Spleen (tissue), 11 donors: ENCODE measurements at regions not wholly inside any gene's neighbourhood (a gene's known extent, or its start where the extent isn't known, plus 50 kb on each side); places are given as distances from the start of the nearest gene placed in this dataset.

Experiments
- DNase-seq: peaks from one replicate; pipeline ENCODE4 v3.0.0-alpha.2; 2020
- H3K27ac ChIP-seq, 8 donors: fragments of 200-600 bp; sonication (generic) in 7 of 8; 1 replicate in 4 of 8; 2 replicates in 4 of 8; pipeline versions ENCODE4 v1.5.0 to v1.8.0; 2016 to 2021; ENCODE audit warnings: inconsistent platforms in 4 of 8, mild to moderate bottlenecking in 4 of 8, moderate library complexity in 1 of 8
- H3K27me3 ChIP-seq, 7 donors: fragments of 200-600 bp; sonication (generic) in 6 of 7; replicated peaks in 1 of 7; 1 replicate in 4 of 7; 2 replicates in 3 of 7; pipeline versions ENCODE4 v1.5.0 to v1.8.0; 2016 to 2021; ENCODE audit warnings: inconsistent platforms in 3 of 7, mild to moderate bottlenecking in 1 of 7
- H3K36me3 ChIP-seq, 6 donors: fragments of 200-600 bp; sonication (generic) in 5 of 6; 1 replicate in 4 of 6; 2 replicates in 2 of 6; pipeline versions ENCODE4 v1.5.0 to v1.8.0; 2016 to 2021; ENCODE audit warnings: inconsistent platforms in 2 of 6
- H3K4me1 ChIP-seq, 6 donors: fragments of 200-600 bp; sonication (generic) in 5 of 6; 1 replicate in 3 of 6; 2 replicates in 3 of 6; pipeline versions ENCODE4 v1.5.0 to v1.8.0; 2016 to 2021; ENCODE audit warnings: inconsistent platforms in 3 of 6
- H3K4me3 ChIP-seq, 8 donors: fragments of 200-600 bp; sonication (generic) in 7 of 8; 1 replicate in 4 of 8; 2 replicates in 4 of 8; pipeline versions ENCODE4 v1.5.0 to v1.8.0; 2016 to 2021; ENCODE audit warnings: inconsistent platforms in 4 of 8, mild to moderate bottlenecking in 4 of 8, moderate library complexity in 2 of 8
- H3K9me3 ChIP-seq, 8 donors: fragments of 200-600 bp; sonication (generic) in 7 of 8; 1 replicate in 4 of 8; 2 replicates in 4 of 8; pipeline versions ENCODE4 v1.5.0 to v1.8.0; 2016 to 2021; ENCODE audit warnings: inconsistent platforms in 4 of 8
- CTCF ChIP-seq, 11 experiments: fragments of 200-600 bp in 7 of 11; fragments of 450-650 bp in 4 of 11; sonication (generic) in 4 of 11; IDR thresholded peaks in 8 of 11; conservative IDR thresholded peaks in 3 of 11; 1 replicate in 7 of 11; 2 replicates in 4 of 11; pipeline versions ENCODE4 v1.4.0 to v1.8.0; 2016 to 2021; ENCODE audit warnings: antibody characterized with exemption in 11 of 11, inconsistent platforms in 4 of 11, mild to moderate bottlenecking in 1 of 11
- POLR2A ChIP-seq, 3 donors: fragments of 450-650 bp; IDR thresholded peaks; one replicate each; pipeline ENCODE4 v1.5.1; 2017; ENCODE audit warnings: antibody characterized with exemption in 3 of 3, mild to moderate bottlenecking in 1 of 3
- POLR2AphosphoS5 ChIP-seq, 3 donors: sonication (generic); formaldehyde crosslinking; IDR thresholded peaks; one replicate each; pipeline ENCODE4 v1.5.1; 2017; ENCODE audit warnings: antibody characterized with exemption in 3 of 3
- WGBS, 5 donors: extraction: QIAGEN DNeasy Blood & Tissue Kit in 3 of 5; methylation state at CpG; one replicate each; pipeline versions ENCODE4 v1.1.5 to v1.1.7; 2013 to 2018; 5-methylcytosine and 5-hydroxymethylcytosine counted together
- intact Hi-C: fragments of 100-400 bp; cut with DNase I; formaldehyde crosslinking; loops from one replicate; pipeline ENCODE4 v1.15.0; 2023; ENCODE audit warnings: low total_unique reads
- donor health status: healthy with polysubstance abuse.
- donor health status: DM: no; HTN: no; CAD: no; lungs with moderate emphysema.
- donor health status: DM: no; HTN: no; CAD: no.
- donor health status: Bipolar disorder and iron deficiency.
- donor health status: healthy.
- donor health status: DM: no; HTN: no; CAD: no.
- donor health status: DM: yes; HTN: yes; CAD: no.

DNA sequence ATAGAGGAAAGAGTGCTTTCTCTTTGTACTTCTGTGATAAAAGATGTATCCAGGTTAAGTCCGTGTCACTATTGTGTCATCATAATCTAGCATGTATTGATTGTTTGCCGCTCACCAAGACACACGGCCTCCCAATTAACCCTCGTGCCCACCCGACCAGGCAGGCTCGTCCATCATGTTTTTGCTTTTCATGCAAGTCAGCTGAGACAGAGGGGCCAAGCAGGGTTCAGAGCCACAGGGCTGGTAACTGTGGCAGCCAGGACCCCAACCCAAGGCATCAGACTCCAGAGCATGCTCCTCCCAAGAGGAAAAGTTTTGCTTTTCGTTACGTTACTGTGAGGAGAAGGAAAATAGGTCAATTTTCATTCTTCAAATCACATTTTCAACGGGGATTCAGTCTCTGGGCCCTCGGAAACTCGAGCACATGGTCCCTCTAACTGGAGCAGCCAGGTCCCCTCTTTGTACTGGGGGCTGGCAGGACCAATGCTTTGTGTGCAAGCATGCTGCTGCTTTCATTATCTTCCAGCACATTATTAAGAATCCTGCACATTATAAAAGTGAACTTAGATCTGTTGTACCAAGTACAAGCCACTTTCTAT lies 161.1 kb upstream of the TOPAZ1 start:
- Histone ChIP-seq H3K4me3 (no peak overlapping the region), H3K36me3 (no peaks in the 10 kb centered on the region), H3K4me1 (no peaks in the 10 kb centered on the region), H3K27me3 (no peaks in the 10 kb centered on the region), H3K9me3 (no peaks in the 10 kb centered on the region), H3K27ac (no peak overlapping the region)
- DNase-seq: no peak
- WGBS, 5 donors: 65 to 81% (median 76%) methylated on average over 11 of the region's 11 CpGs
- no peak for TF ChIP-seq POLR2AphosphoS5 (IDR thresholded peaks at IDR 0.05)
- no peak for TF ChIP-seq CTCF (IDR thresholded peaks at IDR 0.05 in 8 of 11, conservative IDR thresholded peaks at IDR 0.05 in 3 of 11)
- TF ChIP-seq POLR2A (IDR thresholded peaks at IDR 0.05): no peak
- intact Hi-C loops: no loop called here

GRCh38 chr3:44090036-44090435 lies 151.7 kb upstream of the TOPAZ1 start:
- H3K4me1 ChIP-seq: no peaks in the 10 kb centered on the region
- intact Hi-C loops: no loop called here
- H3K27ac ChIP-seq: no peak overlapping the region
- peaks cover 0 to 11% (median 0%) of the 10 kb centered on the region in 7 donors for H3K27me3 ChIP-seq
- no peak overlapping the region for H3K4me3 ChIP-seq
- TF ChIP-seq POLR2A (IDR thresholded peaks at IDR 0.05) (no peak), CTCF (IDR thresholded peaks at IDR 0.05 in 8 of 11, conservative IDR thresholded peaks at IDR 0.05 in 3 of 11) (no peak), POLR2AphosphoS5 (IDR thresholded peaks at IDR 0.05) (no peak)
- 65 to 82% (median 74%) methylated on average over 2 of the region's 2 CpGs for WGBS, 5 donors
- H3K36me3 ChIP-seq: no peaks in the 10 kb centered on the region
- DNase-seq: no peak
- no peaks in the 10 kb centered on the region for H3K9me3 ChIP-seq

DNA sequence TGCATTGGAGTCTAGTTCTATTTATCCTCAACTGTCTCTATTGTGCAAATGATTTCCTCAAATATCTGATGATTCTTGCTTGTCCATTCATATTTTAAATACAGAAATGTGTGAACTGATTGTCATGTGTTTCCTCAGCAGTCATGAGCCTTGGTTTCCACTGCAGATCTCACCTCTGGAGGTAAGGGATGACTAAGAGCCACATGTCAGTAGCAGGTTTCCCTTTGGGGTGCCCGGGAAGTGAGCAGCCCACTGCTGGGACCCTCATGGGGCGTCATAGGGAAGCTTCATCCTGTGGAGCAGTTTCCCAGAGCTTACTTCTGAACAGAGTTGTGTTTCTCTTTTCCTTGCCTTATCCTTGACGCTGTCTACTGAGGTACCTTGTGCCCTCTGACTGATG lies 149.2 kb upstream of the TOPAZ1 start:
- Histone ChIP-seq H3K36me3 (no peaks in the 10 kb centered on the region), H3K27ac (no peak overlapping the region), H3K4me1 (no peaks in the 10 kb centered on the region), H3K9me3 (no peaks in the 10 kb centered on the region), H3K4me3 (no peak overlapping the region), H3K27me3 (peaks cover 0 to 12% (median 0%) of the 10 kb centered on the region in 7 donors)
- DNase-seq: no peak
- no peak for TF ChIP-seq CTCF (IDR thresholded peaks at IDR 0.05 in 8 of 11, conservative IDR thresholded peaks at IDR 0.05 in 3 of 11)
- TF ChIP-seq POLR2AphosphoS5 (IDR thresholded peaks at IDR 0.05): no peak
- no peak for TF ChIP-seq POLR2A (IDR thresholded peaks at IDR 0.05)
- intact Hi-C loops: no loop called here
- WGBS, 5 donors: 86 to 93% (median 89%) methylated on average over 3 of the region's 3 CpGs

DNA sequence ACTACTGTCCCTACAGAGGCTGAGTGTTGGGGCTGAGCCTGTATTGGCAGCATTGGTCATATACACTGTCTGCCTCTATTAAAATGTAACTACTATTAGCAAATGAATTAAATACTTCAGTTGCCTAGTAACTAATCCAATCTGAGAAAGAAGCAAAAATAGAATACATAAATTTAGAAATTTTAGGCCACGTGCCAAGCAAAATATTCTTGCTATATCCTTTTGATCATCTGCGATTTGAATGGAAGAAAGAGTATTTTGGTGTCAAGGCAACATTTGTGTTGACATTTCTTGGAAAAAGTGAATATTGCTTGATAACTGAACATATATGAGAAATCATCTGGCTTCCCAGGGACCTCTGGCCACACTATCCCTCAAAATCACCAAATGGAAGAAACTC lies 148.2 kb upstream of the TOPAZ1 start:
- no peak for DNase-seq
- Histone ChIP-seq H3K27me3 (peaks cover 0 to 18% (median 0%) of the 10 kb centered on the region in 7 donors), H3K27ac (no peak overlapping the region), H3K4me3 (no peak overlapping the region), H3K36me3 (no peaks in the 10 kb centered on the region), H3K4me1 (no peaks in the 10 kb centered on the region), H3K9me3 (no peaks in the 10 kb centered on the region)
- no peak for TF ChIP-seq CTCF (IDR thresholded peaks at IDR 0.05 in 8 of 11, conservative IDR thresholded peaks at IDR 0.05 in 3 of 11)
- no peak for TF ChIP-seq POLR2A (IDR thresholded peaks at IDR 0.05)
- no peak for TF ChIP-seq POLR2AphosphoS5 (IDR thresholded peaks at IDR 0.05)
- 67 to 89% (median 80%) methylated on average over 2 of the region's 2 CpGs for WGBS, 5 donors
- intact Hi-C loops: no loop called here
